ENCODE measurements at regions not wholly inside any gene's neighbourhood (a gene's known extent, or its start where the extent isn't known, plus 50 kb on each side); places are given as distances from the start of the nearest gene placed in this dataset.
A peak's percentile ranks its signal among the peaks of the same experiment; 100 is the strongest.

- TF ChIP-seq SIN3A (IDR thresholded peaks at IDR 0.05; ENCODE audit: borderline replicate concordance, insufficient read depth, low read length) (no peak), FOXP2 (optimal IDR thresholded peaks at IDR 0.05; ENCODE audit: borderline replicate concordance, extremely low read depth, extremely low read length, insufficient read depth) (no peak), POLR2AphosphoS5 (IDR thresholded peaks at IDR 0.05; ENCODE audit: low read depth, low read length) (no peak), TAF1 (IDR thresholded peaks at IDR 0.05; ENCODE audit: borderline replicate concordance, insufficient read depth, low read length) (no peak)
- TF ChIP-seq, protein P1, sequence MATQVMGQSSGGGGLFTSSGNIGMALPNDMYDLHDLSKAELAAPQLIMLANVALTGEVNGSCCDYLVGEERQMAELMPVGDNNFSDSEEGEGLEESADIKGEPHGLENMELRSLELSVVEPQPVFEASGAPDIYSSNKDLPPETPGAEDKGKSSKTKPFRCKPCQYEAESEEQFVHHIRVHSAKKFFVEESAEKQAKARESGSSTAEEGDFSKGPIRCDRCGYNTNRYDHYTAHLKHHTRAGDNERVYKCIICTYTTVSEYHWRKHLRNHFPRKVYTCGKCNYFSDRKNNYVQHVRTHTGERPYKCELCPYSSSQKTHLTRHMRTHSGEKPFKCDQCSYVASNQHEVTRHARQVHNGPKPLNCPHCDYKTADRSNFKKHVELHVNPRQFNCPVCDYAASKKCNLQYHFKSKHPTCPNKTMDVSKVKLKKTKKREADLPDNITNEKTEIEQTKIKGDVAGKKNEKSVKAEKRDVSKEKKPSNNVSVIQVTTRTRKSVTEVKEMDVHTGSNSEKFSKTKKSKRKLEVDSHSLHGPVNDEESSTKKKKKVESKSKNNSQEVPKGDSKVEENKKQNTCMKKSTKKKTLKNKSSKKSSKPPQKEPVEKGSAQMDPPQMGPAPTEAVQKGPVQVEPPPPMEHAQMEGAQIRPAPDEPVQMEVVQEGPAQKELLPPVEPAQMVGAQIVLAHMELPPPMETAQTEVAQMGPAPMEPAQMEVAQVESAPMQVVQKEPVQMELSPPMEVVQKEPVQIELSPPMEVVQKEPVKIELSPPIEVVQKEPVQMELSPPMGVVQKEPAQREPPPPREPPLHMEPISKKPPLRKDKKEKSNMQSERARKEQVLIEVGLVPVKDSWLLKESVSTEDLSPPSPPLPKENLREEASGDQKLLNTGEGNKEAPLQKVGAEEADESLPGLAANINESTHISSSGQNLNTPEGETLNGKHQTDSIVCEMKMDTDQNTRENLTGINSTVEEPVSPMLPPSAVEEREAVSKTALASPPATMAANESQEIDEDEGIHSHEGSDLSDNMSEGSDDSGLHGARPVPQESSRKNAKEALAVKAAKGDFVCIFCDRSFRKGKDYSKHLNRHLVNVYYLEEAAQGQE (IDR thresholded peaks at IDR 0.05; ENCODE audit: insufficient read depth in 1 of 2, low read depth in 2 of 2, low read length in 2 of 2) = no peak
These were observed 53.3 kb upstream of the PRRC2C start for GRCh38 chr1:171431994-171432393.

- TF ChIP-seq TAF1 (IDR thresholded peaks at IDR 0.05; ENCODE audit: borderline replicate concordance, insufficient read depth, low read length) = no peak
- TF ChIP-seq SIN3A (IDR thresholded peaks at IDR 0.05; ENCODE audit: borderline replicate concordance, insufficient read depth, low read length) = no peak
- no peak for TF ChIP-seq FOXP2 (optimal IDR thresholded peaks at IDR 0.05; ENCODE audit: borderline replicate concordance, extremely low read depth, extremely low read length, insufficient read depth)
- no peak for TF ChIP-seq POLR2AphosphoS5 (IDR thresholded peaks at IDR 0.05; ENCODE audit: low read depth, low read length)
- TF ChIP-seq, protein P1 (IDR thresholded peaks at IDR 0.05; ENCODE audit: insufficient read depth in 1 of 2, low read depth in 2 of 2, low read length in 2 of 2) = no peak
These were observed 52.9 kb upstream of the PRRC2C start for GRCh38 chr1:171432473-171432872.

DNA sequence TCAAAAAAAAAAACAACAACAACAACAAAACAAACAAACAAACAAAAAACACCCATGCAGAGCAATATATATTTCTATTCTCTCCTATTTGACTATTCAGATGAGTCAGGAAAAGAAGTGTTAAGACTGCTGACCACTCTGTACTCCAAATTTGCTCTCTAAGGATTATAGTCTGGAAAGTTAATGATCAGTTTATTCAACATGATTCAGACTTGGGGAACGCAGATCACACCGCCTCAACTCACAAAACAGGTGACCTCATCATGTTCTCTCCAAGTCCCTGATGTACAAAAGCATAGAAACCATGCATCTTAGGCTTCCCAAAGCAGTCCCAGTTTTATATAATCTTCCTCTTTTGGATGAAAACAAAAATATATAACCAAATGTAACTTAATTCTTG is 51.9 kb upstream of the PRRC2C start:
- TF ChIP-seq FOXP2 (optimal IDR thresholded peaks at IDR 0.05; ENCODE audit: borderline replicate concordance, extremely low read depth, extremely low read length, insufficient read depth) (no peak), SIN3A (IDR thresholded peaks at IDR 0.05; ENCODE audit: borderline replicate concordance, insufficient read depth, low read length) (no peak), TAF1 (IDR thresholded peaks at IDR 0.05; ENCODE audit: borderline replicate concordance, insufficient read depth, low read length) (no peak), POLR2AphosphoS5 (IDR thresholded peaks at IDR 0.05; ENCODE audit: low read depth, low read length) (no peak)
- TF ChIP-seq, protein P1 (IDR thresholded peaks at IDR 0.05; ENCODE audit: insufficient read depth in 1 of 2, low read depth in 2 of 2, low read length in 2 of 2) = no peak

DNA sequence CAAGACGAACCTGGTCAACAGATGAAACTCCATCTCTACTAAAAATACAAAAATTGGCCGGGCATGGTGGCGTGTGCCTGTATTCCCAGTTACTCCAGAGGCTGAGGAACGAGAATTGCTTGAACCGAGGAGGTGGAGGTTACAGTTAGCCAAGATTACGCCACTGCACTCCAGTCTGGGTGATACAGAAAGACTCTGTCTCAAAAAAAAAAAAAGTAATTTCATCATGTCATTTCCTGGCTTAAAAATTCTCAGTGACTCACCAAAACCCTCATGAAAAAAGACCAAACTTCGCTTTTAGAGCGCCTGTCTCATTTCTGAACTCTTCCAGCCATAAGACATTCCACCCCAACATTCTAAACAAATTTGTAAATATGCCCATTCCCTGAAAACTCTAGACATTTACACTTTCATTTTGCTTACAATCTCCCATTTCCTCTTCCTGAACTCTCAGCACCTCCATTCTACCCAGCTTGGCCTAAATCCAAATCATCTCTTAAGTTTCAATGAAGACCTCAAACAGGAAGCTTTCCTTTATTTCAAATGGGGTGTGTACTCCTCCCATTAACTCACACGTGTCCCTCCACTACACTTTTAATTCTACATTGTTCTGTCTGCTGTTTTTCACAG is 50.5 kb upstream of the PRRC2C start:
- TF ChIP-seq, protein P1 (IDR thresholded peaks at IDR 0.05; ENCODE audit: insufficient read depth in 1 of 2, low read depth in 2 of 2, low read length in 2 of 2) = no peak
- TF ChIP-seq SIN3A (IDR thresholded peaks at IDR 0.05; ENCODE audit: borderline replicate concordance, insufficient read depth, low read length) = peak; percentile 95

Data from PFSK-1 (cell line).